B cell (primary cell): ENCODE measurements at regions not wholly inside any gene's neighbourhood (a gene's known extent, or its start where the extent isn't known, plus 50 kb on each side); places are given as distances from the start of the nearest gene placed in this dataset.

ENCODE experiments used
- CTCF ChIP-seq: fragments of 200-600 bp; IDR thresholded peaks from one replicate; pipeline ENCODE4 v1.8.0; 2022; ENCODE audit warnings: antibody characterized with exemption, mild to moderate bottlenecking
- EZH2 ChIP-seq: IDR thresholded peaks from 2 replicates; pipeline ENCODE4 v1.6.1; 2012; ENCODE audit warnings: borderline replicate concordance, low read depth, mild to moderate bottlenecking, moderate library complexity, low read length; ENCODE audit not compliant: insufficient read depth, poor library complexity, severe bottlenecking

- TF ChIP-seq CTCF (no peak), EZH2 (no peak)
These were observed 652.3 kb downstream of the EPHA7 start for GRCh38 chr6:92767101-92767500.
